Peyer's patch (tissue), 4 donors: ENCODE measurements at regions not wholly inside any gene's neighbourhood (a gene's known extent, or its start where the extent isn't known, plus 50 kb on each side); places are given as distances from the start of the nearest gene placed in this dataset.

Experiments used
- DNase-seq, 3 donors: peaks; one replicate each; pipeline ENCODE4 v3.0.0-alpha.2; 2017 to 2019
- H3K27ac ChIP-seq, 4 donors: fragments of 200-600 bp; sonication (generic); one replicate each; pipeline ENCODE4 v1.5.1; 2016 to 2019
- H3K27me3 ChIP-seq, 2 donors: fragments of 200-600 bp; sonication (generic); one replicate each; pipeline ENCODE4 v1.5.1; 2019
- H3K36me3 ChIP-seq, 3 donors: fragments of 200-600 bp; sonication (generic); one replicate each; pipeline ENCODE4 v1.5.1; 2016 to 2019
- H3K4me1 ChIP-seq, 4 donors: fragments of 200-600 bp; sonication (generic); one replicate each; pipeline ENCODE4 v1.5.1; 2016 to 2019
- H3K4me3 ChIP-seq, 4 donors: fragments of 200-600 bp; sonication (generic); 1 replicate in 3 of 4; 2 replicates in 1 of 4; pipeline ENCODE4 v1.5.1; 2016 to 2019; ENCODE audit warnings: mild to moderate bottlenecking in 1 of 4
- H3K9me3 ChIP-seq, 4 donors: fragments of 200-600 bp; sonication (generic); one replicate each; pipeline ENCODE4 v1.5.1; 2016 to 2019; ENCODE audit warnings: mild to moderate bottlenecking in 1 of 4
- CTCF ChIP-seq, 6 experiments: fragments of 450-650 bp in 4 of 6; fragments of 200-600 bp in 2 of 6; sonication (generic) in 1 of 6; IDR thresholded peaks; one replicate each; pipeline ENCODE4 v1.5.1; 2017 to 2019; ENCODE audit warnings: antibody characterized with exemption in 6 of 6, mild to moderate bottlenecking in 3 of 6, moderate library complexity in 1 of 6
- POLR2A ChIP-seq, 2 donors: fragments of 450-650 bp; IDR thresholded peaks; one replicate each; pipeline ENCODE4 v1.5.1; 2017; ENCODE audit warnings: antibody characterized with exemption in 2 of 2, mild to moderate bottlenecking in 2 of 2, moderate library complexity in 2 of 2

DNA sequence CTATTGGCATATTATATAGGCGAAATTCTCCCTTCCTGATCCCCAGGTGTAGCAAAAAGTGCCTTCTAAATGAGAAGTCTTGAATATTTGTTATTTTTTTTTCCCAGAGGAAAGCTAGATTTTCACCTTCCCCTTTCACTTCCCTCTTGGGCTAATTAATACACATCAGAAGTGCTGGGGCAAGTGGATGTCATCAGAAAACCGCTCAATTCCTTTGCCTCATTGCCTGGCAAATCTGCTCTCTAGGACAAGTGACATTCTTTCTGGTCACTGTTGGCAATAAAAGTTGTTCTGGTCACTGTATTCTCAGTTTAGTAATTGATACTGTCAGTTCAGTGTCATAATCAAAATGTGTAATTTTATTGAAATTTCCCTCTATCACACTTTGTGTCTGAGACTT, 174.5 kb downstream of the ETNK1 start:
- DNase-seq: no peak

DNA sequence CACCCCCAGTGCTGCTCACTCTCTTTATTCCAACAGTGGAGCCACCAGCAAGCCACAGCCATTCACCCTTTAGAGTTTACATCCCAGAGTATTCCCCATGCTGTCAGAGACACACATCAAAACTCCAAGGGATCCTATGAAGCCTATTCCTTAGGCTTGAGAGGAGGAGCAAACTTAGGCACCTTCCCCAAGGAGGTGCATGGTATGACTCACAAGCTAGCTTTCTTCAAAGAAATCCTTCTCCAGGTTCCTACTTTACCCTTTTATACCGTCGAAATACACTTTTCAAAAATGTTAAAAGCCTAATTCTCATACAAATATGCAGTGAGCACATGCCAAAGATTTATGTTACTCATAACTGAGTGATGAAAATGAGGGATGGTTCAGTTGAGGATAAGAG, 175.4 kb downstream of the ETNK1 start:
- H3K9me3 ChIP-seq: no peaks in the 10 kb centered on the region
- H3K27ac ChIP-seq: no peak overlapping the region
- H3K4me3 ChIP-seq: no peak overlapping the region
- no peaks in the 10 kb centered on the region for H3K27me3 ChIP-seq
- H3K4me1 ChIP-seq: no peaks in the 10 kb centered on the region
- TF ChIP-seq CTCF (IDR thresholded peaks at IDR 0.05) (no peak), POLR2A (IDR thresholded peaks at IDR 0.05) (no peak)
- DNase-seq: no peak
- no peaks in the 10 kb centered on the region for H3K36me3 ChIP-seq

More for the DNA sequence above, 174.5 kb downstream of the ETNK1 start:
- TF ChIP-seq POLR2A (IDR thresholded peaks at IDR 0.05) (no peak), CTCF (IDR thresholded peaks at IDR 0.05) (no peak)
- no peaks in the 10 kb centered on the region for H3K27me3 ChIP-seq
- H3K27ac ChIP-seq: no peak overlapping the region
- H3K4me1 ChIP-seq: no peaks in the 10 kb centered on the region
- H3K36me3 ChIP-seq: no peaks in the 10 kb centered on the region
- no peaks in the 10 kb centered on the region for H3K9me3 ChIP-seq
- no peak overlapping the region for H3K4me3 ChIP-seq

DNA sequence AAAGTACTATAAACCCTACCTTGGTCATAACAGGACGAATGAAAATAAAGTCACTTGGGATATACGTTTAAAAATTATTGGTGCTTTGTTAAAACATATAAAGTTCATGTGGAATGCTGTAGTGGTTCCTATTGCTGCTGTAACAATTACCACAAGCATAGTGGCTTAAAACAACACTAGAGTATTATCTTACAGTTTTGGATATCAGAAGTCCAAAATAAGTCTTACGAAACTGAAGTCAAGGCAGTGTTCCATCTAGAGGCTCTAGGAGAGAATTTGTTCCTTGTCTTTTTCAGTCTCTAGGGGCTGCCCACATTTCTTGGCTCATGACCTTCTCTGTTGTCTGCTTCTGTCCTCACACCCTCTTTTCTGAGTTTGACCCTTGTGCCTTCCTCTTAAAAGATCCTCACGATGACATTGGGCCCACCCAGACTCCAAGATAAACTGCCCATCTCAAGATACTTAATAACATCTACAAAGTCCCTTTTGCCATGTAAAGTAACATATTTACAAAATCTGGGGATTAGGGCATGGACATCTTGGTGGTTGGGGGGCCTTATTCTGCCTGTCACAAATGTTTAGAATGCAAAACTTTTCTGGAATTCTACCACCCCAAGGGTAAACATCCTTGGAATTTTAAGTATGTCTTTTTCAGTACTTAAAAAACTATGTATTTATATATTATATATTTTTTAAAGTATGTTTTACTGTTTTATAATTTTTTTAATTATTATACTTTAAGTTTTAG, 178.1 kb downstream of the ETNK1 start:
- H3K4me3 ChIP-seq: no peak overlapping the region
- DNase-seq: no peak
- no peaks in the 10 kb centered on the region for H3K4me1 ChIP-seq
- H3K27ac ChIP-seq: no peak overlapping the region
- H3K36me3 ChIP-seq: no peaks in the 10 kb centered on the region
- H3K27me3 ChIP-seq: no peaks in the 10 kb centered on the region
- no peaks in the 10 kb centered on the region for H3K9me3 ChIP-seq
- TF ChIP-seq CTCF (IDR thresholded peaks at IDR 0.05) (no peak), POLR2A (IDR thresholded peaks at IDR 0.05) (no peak)

DNA sequence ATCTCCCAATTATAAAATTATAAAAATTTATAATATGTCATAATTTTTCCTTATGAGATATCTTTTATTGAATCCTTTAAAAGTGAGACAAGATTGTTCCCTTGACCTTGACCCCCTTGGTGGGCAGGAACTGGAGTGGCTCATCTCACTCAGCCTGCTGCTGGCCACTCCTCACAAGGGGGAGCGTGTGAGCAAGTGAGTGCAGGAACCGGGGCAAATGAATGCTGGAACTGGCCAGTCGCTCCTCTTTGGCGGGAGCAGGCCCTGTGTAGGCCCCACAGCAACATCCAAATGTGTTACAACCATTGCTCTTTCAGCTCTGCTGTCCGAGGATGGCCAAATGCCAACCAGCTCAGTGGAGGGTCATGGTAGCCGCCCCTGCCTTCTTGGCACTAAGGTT, 178.8 kb downstream of the ETNK1 start:
- no peak overlapping the region for H3K4me3 ChIP-seq
- H3K27me3 ChIP-seq: no peaks in the 10 kb centered on the region
- no peak overlapping the region for H3K27ac ChIP-seq
- H3K36me3 ChIP-seq: no peaks in the 10 kb centered on the region
- H3K9me3 ChIP-seq: no peaks in the 10 kb centered on the region
- DNase-seq: no peak
- H3K4me1 ChIP-seq: no peaks in the 10 kb centered on the region
- TF ChIP-seq CTCF (IDR thresholded peaks at IDR 0.05) (no peak), POLR2A (IDR thresholded peaks at IDR 0.05) (no peak)

DNA sequence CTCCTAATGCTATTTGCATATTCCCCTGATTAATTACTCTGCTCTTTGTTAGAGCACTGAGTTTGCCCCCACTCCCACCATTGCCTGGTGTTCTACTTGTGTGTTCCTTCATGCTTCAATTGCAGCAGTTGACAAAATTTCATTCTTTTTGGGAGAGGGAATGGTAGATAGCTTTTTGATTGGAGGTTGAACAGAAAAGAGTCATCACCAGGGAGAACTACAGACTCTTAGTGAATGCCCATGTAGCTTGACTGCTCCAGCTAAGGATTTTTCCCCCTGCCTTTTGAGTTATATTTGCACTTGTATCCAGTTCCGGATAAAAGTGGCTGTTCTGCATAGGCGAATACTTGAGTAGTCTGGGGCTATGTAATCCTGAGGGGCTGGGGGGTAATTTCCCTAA, 183.9 kb downstream of the ETNK1 start:
- Histone ChIP-seq H3K9me3 (no peaks in the 10 kb centered on the region), H3K27ac (no peak overlapping the region), H3K36me3 (no peaks in the 10 kb centered on the region), H3K4me1 (no peaks in the 10 kb centered on the region), H3K27me3 (no peaks in the 10 kb centered on the region), H3K4me3 (no peak overlapping the region)
- DNase-seq: no peak
- TF ChIP-seq POLR2A (IDR thresholded peaks at IDR 0.05): no peak

- Histone ChIP-seq H3K27ac (no peak overlapping the region), H3K27me3 (no peaks in the 10 kb centered on the region), H3K4me1 (no peaks in the 10 kb centered on the region), H3K4me3 (no peak overlapping the region), H3K36me3 (no peaks in the 10 kb centered on the region), H3K9me3 (no peaks in the 10 kb centered on the region)
- no peak for DNase-seq
- TF ChIP-seq CTCF (IDR thresholded peaks at IDR 0.05): no peak
Measured at GRCh38 chr12:22810036-22810435, 185.1 kb downstream of the ETNK1 start.
